ENCODE measurements at regions not wholly inside any gene's neighbourhood (a gene's known extent, or its start where the extent isn't known, plus 50 kb on each side); places are given as distances from the start of the nearest gene placed in this dataset.

GRCh38 chr11:127506126-127506525, 505.6 kb upstream of the KIRREL3 start:
- DNase-seq (ENCODE audit: low read depth in 2 of 2) = no peak

DNA sequence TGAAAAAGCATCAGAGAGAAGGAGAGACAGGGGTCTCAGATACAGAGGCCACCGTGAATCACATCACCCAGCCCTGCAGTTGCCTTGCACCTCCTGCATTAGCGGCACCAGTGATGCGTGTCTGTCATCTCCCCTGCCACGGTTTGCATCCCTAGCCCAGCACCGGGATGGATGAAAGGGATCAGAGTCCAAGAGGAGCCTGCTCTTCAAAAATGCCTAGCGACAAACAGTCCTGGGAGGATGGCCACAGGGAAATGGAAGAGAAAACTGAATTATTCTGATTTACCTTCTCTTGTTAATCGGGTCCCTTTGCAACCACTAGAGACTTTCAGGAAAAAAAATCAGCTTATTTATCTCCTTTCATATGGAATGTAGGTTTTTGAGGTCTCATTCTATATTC, 495.6 kb upstream of the KIRREL3 start:
- no peak for DNase-seq (ENCODE audit: low read depth in 2 of 2)

DNA sequence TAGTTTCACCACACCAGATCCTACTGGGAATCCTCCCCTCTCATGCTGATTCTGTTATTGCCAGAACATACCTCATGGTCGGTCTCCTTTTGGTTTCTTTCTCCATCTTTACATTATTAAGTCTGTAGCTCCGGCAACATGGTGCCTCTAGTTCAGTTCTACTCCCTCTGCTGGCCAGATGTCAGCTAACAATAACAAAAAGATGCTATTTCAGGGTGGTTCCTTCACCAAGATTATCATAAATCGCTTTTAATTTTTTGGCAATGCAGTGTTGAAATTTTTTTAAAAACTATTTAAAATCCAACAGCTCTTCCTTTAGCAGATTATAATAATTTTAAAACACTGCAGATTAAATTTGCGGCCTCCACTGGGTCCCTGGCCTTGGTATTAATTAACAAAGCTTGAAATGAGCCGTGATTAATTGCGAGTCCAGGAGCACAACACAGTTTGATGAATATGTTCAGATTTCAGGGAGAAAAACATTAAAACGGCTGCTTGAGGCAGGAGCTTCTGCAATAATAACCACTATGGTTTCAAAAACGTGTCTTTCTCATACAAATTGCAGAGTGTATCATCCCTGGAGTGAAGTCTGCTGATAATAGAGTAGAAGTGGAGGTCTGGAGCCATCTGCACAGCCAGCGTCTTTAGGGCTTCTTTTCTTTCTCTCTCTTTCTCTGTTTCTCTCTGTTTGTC, 492.9 kb upstream of the KIRREL3 start:
- no peak for DNase-seq (ENCODE audit: low read depth in 2 of 2)

GRCh38 chr11:127492029-127492428, 491.5 kb upstream of the KIRREL3 start:
- DNase-seq (ENCODE audit: low read depth in 2 of 2) = no peak

DNA sequence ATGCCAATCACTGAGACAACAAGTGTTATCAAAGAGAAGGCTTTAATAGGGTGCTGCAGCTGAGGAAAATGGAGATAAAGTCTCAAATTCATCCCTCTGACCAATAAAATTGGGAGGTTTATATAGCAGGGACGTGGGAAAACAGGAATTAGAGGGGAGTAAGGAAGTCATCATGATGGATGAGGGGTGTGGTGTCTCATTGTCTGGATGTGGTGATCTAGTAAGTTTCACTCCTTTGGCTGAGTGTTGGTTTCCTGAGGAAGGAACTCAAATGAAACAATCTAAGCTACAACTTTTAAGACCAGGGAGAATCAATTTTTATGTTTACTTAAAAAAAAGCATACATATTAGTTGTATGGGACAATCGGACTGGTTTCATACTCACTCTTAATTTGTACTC, 491.0 kb upstream of the KIRREL3 start:
- DNase-seq (ENCODE audit: low read depth in 2 of 2) = no peak

DNA sequence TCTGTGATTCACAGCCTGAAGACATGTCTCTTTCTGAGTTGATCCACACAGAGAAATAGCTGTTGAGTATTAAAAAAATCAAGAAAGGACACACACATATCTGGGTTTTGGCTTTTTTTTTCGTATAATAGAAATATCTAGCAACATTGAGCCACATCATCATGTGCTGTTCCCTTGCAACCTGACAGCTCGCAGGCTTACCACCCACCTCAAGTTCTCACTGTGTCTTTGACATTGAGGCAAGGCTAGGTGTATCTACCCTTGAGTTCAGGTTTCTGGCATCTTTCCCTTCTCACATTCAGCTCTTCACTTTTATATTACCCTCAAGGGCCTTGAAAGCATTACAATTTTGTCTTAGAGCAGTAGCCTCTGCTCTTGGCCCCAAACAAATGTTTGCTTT, 490.3 kb upstream of the KIRREL3 start:
- no peak for DNase-seq (ENCODE audit: low read depth in 2 of 2)

GRCh38 chr11:127485541-127485940, 485.0 kb upstream of the KIRREL3 start:
- DNase-seq (ENCODE audit: low read depth in 2 of 2) = no peak

GRCh38 chr11:127481391-127481790, 480.8 kb upstream of the KIRREL3 start:
- DNase-seq (ENCODE audit: low read depth in 2 of 2) = no peak

GRCh38 chr11:127478826-127479225, 478.3 kb upstream of the KIRREL3 start:
- DNase-seq (ENCODE audit: low read depth in 2 of 2) = no peak

DNA sequence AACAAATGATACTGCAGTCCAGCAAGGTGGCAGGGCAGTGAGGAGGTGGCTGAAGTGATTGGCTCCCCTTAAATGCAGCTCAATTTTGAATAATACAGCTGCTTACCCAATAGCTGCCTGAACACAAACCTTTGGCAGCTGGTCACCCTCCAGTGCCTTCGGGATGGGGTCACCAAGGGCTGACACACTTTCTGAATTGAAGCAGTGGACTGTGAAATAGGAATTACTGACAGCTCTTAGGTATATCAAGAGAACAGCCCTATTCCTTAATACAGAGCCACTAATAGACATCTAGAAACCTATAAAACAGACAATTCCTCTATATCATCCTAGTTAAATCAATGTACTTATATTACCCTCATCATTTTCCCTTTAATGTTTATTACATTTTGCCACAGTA, 474.2 kb upstream of the KIRREL3 start:
- DNase-seq (ENCODE audit: low read depth in 2 of 2) = no peak

DNA sequence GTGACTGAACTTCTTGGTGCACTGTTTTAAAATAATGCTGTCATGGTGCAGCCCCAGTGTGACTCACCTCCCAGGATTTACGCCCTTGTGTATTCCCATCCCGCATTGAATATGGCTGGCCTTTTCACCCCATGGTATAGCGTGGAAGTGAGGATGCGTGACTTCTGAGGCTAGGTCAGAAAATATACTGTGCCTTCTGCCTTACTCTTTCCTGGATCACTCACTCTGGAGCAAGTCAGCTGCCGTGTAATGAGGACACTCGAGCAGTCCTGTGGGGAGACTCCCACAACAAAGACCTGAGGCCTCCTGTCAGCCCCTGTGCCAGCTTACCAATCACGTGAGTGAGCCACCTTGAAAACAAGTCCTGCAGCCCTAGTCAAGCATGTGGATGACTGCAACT, 471.9 kb upstream of the KIRREL3 start:
- DNase-seq (ENCODE audit: low read depth in 2 of 2) = no peak

GRCh38 chr11:127471662-127472061, 471.1 kb upstream of the KIRREL3 start:
- no peak for DNase-seq (ENCODE audit: low read depth in 2 of 2)

GRCh38 chr11:127470306-127470884, 469.8 kb upstream of the KIRREL3 start:
- no peak for DNase-seq (ENCODE audit: low read depth in 2 of 2)

DNA sequence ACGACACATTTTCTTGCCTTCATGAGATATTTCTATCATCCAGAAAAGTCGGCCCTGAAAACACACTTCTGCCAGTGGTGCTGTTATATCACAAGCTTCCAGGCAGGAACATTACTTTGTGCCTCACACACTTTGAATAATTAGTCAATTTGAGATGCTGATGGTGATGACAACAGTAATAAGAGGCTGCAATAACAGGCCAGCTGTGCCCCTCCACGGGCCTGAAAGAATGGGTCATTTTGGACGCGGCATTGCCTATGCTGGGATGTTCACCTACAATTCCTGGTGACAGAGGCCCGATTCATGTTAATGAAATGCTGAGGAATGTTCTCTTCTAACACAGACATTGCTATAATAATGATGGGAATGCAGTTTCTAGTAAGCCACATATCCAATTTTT, 463.8 kb upstream of the KIRREL3 start:
- DNase-seq (ENCODE audit: low read depth in 2 of 2) = no peak

GRCh38 chr11:127462065-127462344, 461.4 kb upstream of the KIRREL3 start:
- no peak for DNase-seq (ENCODE audit: low read depth in 2 of 2)

DNA sequence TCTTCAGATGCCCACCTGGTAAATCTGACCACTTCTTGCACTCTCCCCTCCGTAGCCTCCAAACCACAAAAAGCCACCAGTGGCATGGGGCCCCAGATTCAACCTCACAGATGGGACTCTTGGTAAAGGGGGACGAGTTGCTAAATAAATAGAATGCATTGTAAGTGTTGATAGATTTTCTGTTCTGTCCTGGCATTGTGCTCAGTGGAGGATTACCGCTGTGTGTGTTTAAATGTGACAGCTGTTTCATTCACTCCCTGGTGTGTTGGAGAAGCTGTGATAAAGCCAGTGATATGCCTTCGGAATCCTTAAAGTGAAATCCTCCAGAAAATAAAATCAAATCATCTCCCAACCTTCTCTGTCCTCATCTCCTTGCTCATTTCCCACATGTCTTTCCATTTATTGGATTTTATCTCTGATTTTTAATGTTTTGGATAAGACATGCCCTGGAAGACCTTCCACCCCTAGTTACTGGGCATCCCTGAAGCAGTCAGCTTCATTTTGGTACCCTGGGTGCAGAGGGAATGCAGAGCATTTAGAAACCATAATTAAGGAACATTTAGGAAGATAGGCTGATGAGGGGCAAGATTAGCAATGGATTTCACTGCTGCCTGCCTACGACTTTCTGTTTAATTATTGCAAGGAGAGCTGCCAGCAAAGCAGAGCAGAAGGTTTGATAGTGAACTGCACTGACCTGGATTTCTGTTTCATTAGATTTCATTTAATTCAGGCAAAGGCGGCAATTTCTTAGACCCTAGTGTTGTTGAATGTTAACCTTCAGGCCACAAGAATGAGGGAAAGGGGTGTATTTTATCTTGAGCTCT, 460.9 kb upstream of the KIRREL3 start:
- DNase-seq (ENCODE audit: low read depth in 2 of 2) = no peak

GRCh38 chr11:127458561-127458960, 458.0 kb upstream of the KIRREL3 start:
- no peak for DNase-seq (ENCODE audit: low read depth in 2 of 2)

GRCh38 chr11:127454856-127455255, 454.3 kb upstream of the KIRREL3 start:
- no peak for DNase-seq (ENCODE audit: low read depth in 2 of 2)

- no peak for DNase-seq (ENCODE audit: low read depth in 2 of 2)
These were observed 452.0 kb upstream of the KIRREL3 start for GRCh38 chr11:127452533-127452932.

GRCh38 chr11:127451861-127452260, 451.3 kb upstream of the KIRREL3 start:
- DNase-seq (ENCODE audit: low read depth in 2 of 2) = no peak

DNA sequence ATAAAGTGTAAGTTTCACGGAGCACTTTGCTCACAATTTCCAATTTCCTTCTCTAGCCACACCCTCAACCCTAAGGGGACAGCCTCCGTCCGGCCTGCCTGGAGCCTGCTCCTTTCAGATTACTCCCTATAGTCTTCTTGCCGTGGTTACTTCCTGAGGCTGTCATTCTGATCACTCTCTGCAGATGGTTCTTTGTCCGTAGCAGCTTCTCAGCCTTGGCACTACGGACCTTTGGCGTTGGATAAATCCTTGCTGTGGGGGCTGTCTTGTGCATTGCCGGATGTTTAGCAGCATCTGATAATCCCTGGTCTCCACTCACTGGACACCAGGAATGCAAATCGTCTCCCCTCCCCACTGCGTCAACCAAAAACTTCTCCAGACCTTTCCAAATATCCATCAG, 447.5 kb upstream of the KIRREL3 start:
- no peak for DNase-seq (ENCODE audit: low read depth in 2 of 2)

- no peak for DNase-seq (ENCODE audit: low read depth in 2 of 2)
These were observed 444.9 kb upstream of the KIRREL3 start for GRCh38 chr11:127445476-127445875.

DNA sequence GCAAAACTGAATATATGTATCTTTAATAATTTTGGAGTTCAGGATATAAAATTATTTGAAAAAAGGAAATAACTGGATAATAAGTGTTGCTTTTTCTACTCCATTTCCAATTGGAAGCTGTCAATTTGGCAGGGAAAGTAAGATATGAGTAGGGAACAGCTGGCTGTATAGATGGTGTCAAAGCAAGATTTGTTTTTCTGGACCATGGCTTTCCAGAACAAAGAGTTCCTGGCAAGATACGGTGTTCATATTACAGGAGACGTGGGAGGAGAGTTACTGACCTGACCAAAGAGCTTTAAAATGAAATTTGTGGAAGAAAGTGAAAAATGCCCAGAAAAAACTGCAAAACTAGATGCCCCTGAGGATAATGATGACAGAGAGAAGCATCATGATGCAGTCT, 442.7 kb upstream of the KIRREL3 start:
- DNase-seq (ENCODE audit: low read depth in 2 of 2) = no peak

Measured in stimulated activated CD4-positive, alpha-beta T cell treated with anti-CD3 and anti-CD28 coated beads, Interleukin-1b, Interleukin-23, amount 100 ng/mL, for 4 hours (primary cell).